Cardiac muscle cell (in vitro differentiated cells and primary cell): ENCODE measurements at regions not wholly inside any gene's neighbourhood (a gene's known extent, or its start where the extent isn't known, plus 50 kb on each side); places are given as distances from the start of the nearest gene placed in this dataset.

Source experiments
- DNase-seq, 2 donors: peaks; one replicate each; pipeline versions ENCODE4 v3.0.0 to v3.0.0-alpha.2; 2010 to 2017; ENCODE audit warnings: low read depth in 1 of 2, low spot score in 1 of 2
- H3K27ac ChIP-seq: fragments of 200-600 bp; sonication (generic); 2 replicates; pipeline ENCODE4 v1.5.1; 2016
- H3K27me3 ChIP-seq: fragments of 200-600 bp; sonication (generic); 2 replicates; pipeline ENCODE4 v1.6.0; 2016; ENCODE audit warnings: control low read depth
- H3K36me3 ChIP-seq: fragments of 200-600 bp; sonication (generic); 2 replicates; pipeline ENCODE4 v1.5.1; 2016; ENCODE audit warnings: control low read depth
- H3K4me1 ChIP-seq: fragments of 200-600 bp; sonication (generic); 2 replicates; pipeline ENCODE4 v1.8.1; 2017; ENCODE audit warnings: low read depth, mild to moderate bottlenecking, mixed run types
- H3K4me3 ChIP-seq: fragments of 200-600 bp; sonication (generic); 2 replicates; pipeline ENCODE4 v1.5.1; 2016; ENCODE audit warnings: mild to moderate bottlenecking
- H3K9me3 ChIP-seq: fragments of 200-600 bp; sonication (generic); 2 replicates; pipeline ENCODE4 v1.5.1; 2017; ENCODE audit warnings: low read depth, mild to moderate bottlenecking, control low read depth
- CTCF ChIP-seq: IDR thresholded peaks from 2 replicates; pipeline ENCODE4 v1.5.1; 2012; ENCODE audit warnings: low read depth, mild to moderate bottlenecking, low read length

- Histone ChIP-seq H3K4me3 (no peak overlapping the region), H3K4me1 (no peaks in the 10 kb centered on the region), H3K27me3 (no peaks in the 10 kb centered on the region), H3K9me3 (no peaks in the 10 kb centered on the region), H3K27ac (no peak overlapping the region), H3K36me3 (no peaks in the 10 kb centered on the region)
- no peak for TF ChIP-seq CTCF
- no peak for DNase-seq
Measured at GRCh38 chr7:109376576-109376975, 806.9 kb downstream of the DNAJB9 start.

GRCh38 chr7:109377076-109377884 is 807.6 kb downstream of the DNAJB9 start:
- H3K27me3 ChIP-seq: no peaks in the 10 kb centered on the region
- no peak for TF ChIP-seq CTCF
- no peak overlapping the region for H3K4me3 ChIP-seq
- DNase-seq: no peak
- H3K9me3 ChIP-seq: no peaks in the 10 kb centered on the region
- H3K4me1 ChIP-seq: no peaks in the 10 kb centered on the region
- no peak overlapping the region for H3K27ac ChIP-seq
- no peaks in the 10 kb centered on the region for H3K36me3 ChIP-seq

GRCh38 chr7:109386959-109387358 is 817.3 kb downstream of the DNAJB9 start:
- DNase-seq: no peak
- Histone ChIP-seq H3K27ac (no peak overlapping the region), H3K36me3 (no peaks in the 10 kb centered on the region), H3K9me3 (no peaks in the 10 kb centered on the region), H3K4me1 (no peaks in the 10 kb centered on the region), H3K27me3 (no peaks in the 10 kb centered on the region), H3K4me3 (no peak overlapping the region)
- TF ChIP-seq CTCF: no peak

- DNase-seq: no peak
- Histone ChIP-seq H3K27me3 (no peaks in the 10 kb centered on the region), H3K36me3 (no peaks in the 10 kb centered on the region), H3K4me3 (no peak overlapping the region), H3K4me1 (no peaks in the 10 kb centered on the region), H3K9me3 (no peaks in the 10 kb centered on the region), H3K27ac (no peak overlapping the region)
- TF ChIP-seq CTCF: no peak
Measured at GRCh38 chr7:109387530-109387929, 817.9 kb downstream of the DNAJB9 start.

- H3K36me3 ChIP-seq: no peaks in the 10 kb centered on the region
- no peak for TF ChIP-seq CTCF
- H3K4me1 ChIP-seq: no peaks in the 10 kb centered on the region
- H3K4me3 ChIP-seq: no peak overlapping the region
- H3K27me3 ChIP-seq: no peaks in the 10 kb centered on the region
- no peak overlapping the region for H3K27ac ChIP-seq
- no peak for DNase-seq
- no peaks in the 10 kb centered on the region for H3K9me3 ChIP-seq
Measured at GRCh38 chr7:109391240-109391639, 821.6 kb downstream of the DNAJB9 start.
